CD14-positive monocyte (primary cell): ENCODE measurements at regions not wholly inside any gene's neighbourhood (a gene's known extent, or its start where the extent isn't known, plus 50 kb on each side); places are given as distances from the start of the nearest gene placed in this dataset.

Experiments used
- DNase-seq, 3 donors: peaks; one replicate each; pipeline ENCODE4 v3.0.0-alpha.2; 2011 to 2022
- H2AFZ ChIP-seq: 2 replicates; pipeline ENCODE4 v1.6.0; 2012; ENCODE audit warnings: mild to moderate bottlenecking, low read depth, low read length, inconsistent platforms; ENCODE audit not compliant: insufficient read depth, poor library complexity, severe bottlenecking
- H3K27ac ChIP-seq, 2 donors: 1 replicate in 1 of 2; 2 replicates in 1 of 2; pipeline ENCODE4 v1.5.1; 2012 to 2013; ENCODE audit warnings: low read length in 2 of 2, control low read depth in 1 of 2, inconsistent platforms in 1 of 2, low read depth in 1 of 2, mild to moderate bottlenecking in 1 of 2
- H3K27me3 ChIP-seq, 2 donors: one replicate each; pipeline versions ENCODE4 v1.6.0 to v1.6.1; 2011 to 2013; ENCODE audit warnings: low read length in 2 of 2; ENCODE audit not compliant: control insufficient read depth in 2 of 2, insufficient read depth in 2 of 2
- H3K36me3 ChIP-seq, 2 donors: replicated peaks in 1 of 2; 1 replicate in 1 of 2; 2 replicates in 1 of 2; pipeline versions ENCODE4 v1.5.1 to v1.6.1; 2012 to 2013; ENCODE audit warnings: low read length in 2 of 2, control low read depth in 1 of 2, inconsistent platforms in 1 of 2, mild to moderate bottlenecking in 1 of 2; ENCODE audit not compliant: insufficient read depth in 2 of 2, control insufficient read depth in 1 of 2
- H3K4me1 ChIP-seq, 2 donors: 1 replicate in 1 of 2; 2 replicates in 1 of 2; pipeline versions ENCODE4 v1.5.1 to v1.6.1; 2012 to 2013; ENCODE audit warnings: low read length in 2 of 2, control low read depth in 1 of 2, inconsistent platforms in 1 of 2, mild to moderate bottlenecking in 1 of 2, moderate library complexity in 1 of 2; ENCODE audit not compliant: insufficient read depth in 2 of 2, control insufficient read depth in 1 of 2
- H3K4me2 ChIP-seq: replicated peaks from 2 replicates; pipeline ENCODE3; 2012; ENCODE audit warnings: low read length, moderate library complexity, mild to moderate bottlenecking; ENCODE audit not compliant: poor library complexity, severe bottlenecking; ENCODE audit errors: extremely low read depth
- H3K4me3 ChIP-seq, 3 experiments: fragments of 200-600 bp in 1 of 3; sonication (generic) in 1 of 3; replicated peaks in 1 of 3; 1 replicate in 2 of 3; 2 replicates in 1 of 3; pipeline ENCODE4 v1.5.1; 2011 to 2013; ENCODE audit warnings: low read length in 3 of 3, mild to moderate bottlenecking in 3 of 3, control low read depth in 2 of 3, low read depth in 2 of 3, inconsistent platforms in 1 of 3, moderate library complexity in 1 of 3
- H3K79me2 ChIP-seq: 2 replicates; pipeline ENCODE4 v1.6.0; 2012; ENCODE audit warnings: mild to moderate bottlenecking, control low read depth, inconsistent platforms, low read length, moderate library complexity; ENCODE audit not compliant: insufficient read depth
- H3K9ac ChIP-seq: 2 replicates; pipeline ENCODE4 v1.6.0; 2017; ENCODE audit warnings: low read length, mild to moderate bottlenecking; ENCODE audit not compliant: insufficient read depth, poor library complexity, severe bottlenecking
- H3K9me3 ChIP-seq, 2 donors: replicated peaks in 1 of 2; 1 replicate in 1 of 2; 2 replicates in 1 of 2; pipeline versions ENCODE4 v1.5.1 to v1.6.1; 2012 to 2013; ENCODE audit warnings: low read length in 2 of 2, control low read depth in 1 of 2; ENCODE audit not compliant: control insufficient read depth in 1 of 2, insufficient read depth in 1 of 2
- H4K20me1 ChIP-seq: 2 replicates; pipeline ENCODE4 v1.6.0; 2012; ENCODE audit warnings: mild to moderate bottlenecking, low read length, control low read depth, moderate library complexity; ENCODE audit not compliant: insufficient read depth
- H3K27ac Mint-ChIP-seq, 7 donors: one replicate each; pipeline ENCODE4 v1.8.0; 2020; ENCODE audit warnings: mild to moderate bottlenecking in 7 of 7, mixed read lengths in 7 of 7, moderate library complexity in 6 of 7, inconsistent platforms in 2 of 7
- H3K27me3 Mint-ChIP-seq, 3 donors: one replicate each; pipeline ENCODE4 v1.8.0; 2021 to 2022; ENCODE audit warnings: low read depth in 3 of 3, mild to moderate bottlenecking in 3 of 3, mixed read lengths in 3 of 3, moderate library complexity in 3 of 3, inconsistent platforms in 1 of 3
- H3K36me3 Mint-ChIP-seq, 2 donors: one replicate each; pipeline ENCODE4 v1.8.0; 2020; ENCODE audit warnings: mixed read lengths in 2 of 2, inconsistent platforms in 1 of 2, mild to moderate bottlenecking in 1 of 2
- H3K4me1 Mint-ChIP-seq: one replicate; pipeline ENCODE4 v1.8.0; 2020; ENCODE audit warnings: mild to moderate bottlenecking, mixed read lengths
- H3K4me3 Mint-ChIP-seq, 2 donors: one replicate each; pipeline ENCODE4 v1.8.0; 2020; ENCODE audit warnings: mild to moderate bottlenecking in 2 of 2, mixed read lengths in 2 of 2, moderate library complexity in 1 of 2
- H3K9me3 Mint-ChIP-seq, 7 donors: one replicate each; pipeline ENCODE4 v1.8.0; 2020 to 2022; ENCODE audit warnings: mixed read lengths in 7 of 7, mild to moderate bottlenecking in 6 of 7, moderate library complexity in 6 of 7, inconsistent platforms in 2 of 7
- WGBS: methylation state at CpG from one replicate; pipeline ENCODE4 v1.1.5; 2013; ENCODE audit warnings: missing lambda C conversion rate; ENCODE audit not compliant: insufficient coverage; 5-methylcytosine and 5-hydroxymethylcytosine counted together
- intact Hi-C, 2 donors: fragments of 100-400 bp; cut with micrococcal nuclease; formaldehyde crosslinking; loops; one replicate each; pipeline versions ENCODE4 v1.15.0 to v1.15.1; 2023
- TF ChIP-seq, protein P1 (sequence below): fragments of 200-600 bp; IDR thresholded peaks from one replicate; pipeline ENCODE4 v1.8.0; 2022; ENCODE audit warnings: antibody characterized with exemption, mild to moderate bottlenecking

GRCh38 chr9:26677965-26678706 is 214.5 kb downstream of the CAAP1 start:
- Histone ChIP-seq H3K4me1 (no peaks in the 10 kb centered on the region), H4K20me1 (no peaks in the 10 kb centered on the region), H2AFZ (no peak overlapping the region), H3K27me3 (no peaks in the 10 kb centered on the region), H3K9ac (no peak overlapping the region), H3K4me3 (no peak overlapping the region), H3K79me2 (no peaks in the 10 kb centered on the region), H3K9me3 (no peaks in the 10 kb centered on the region), H3K27ac (no peak overlapping the region), H3K36me3 (no peaks in the 10 kb centered on the region), H3K4me2 (no peak overlapping the region)
- TF ChIP-seq, protein P1, sequence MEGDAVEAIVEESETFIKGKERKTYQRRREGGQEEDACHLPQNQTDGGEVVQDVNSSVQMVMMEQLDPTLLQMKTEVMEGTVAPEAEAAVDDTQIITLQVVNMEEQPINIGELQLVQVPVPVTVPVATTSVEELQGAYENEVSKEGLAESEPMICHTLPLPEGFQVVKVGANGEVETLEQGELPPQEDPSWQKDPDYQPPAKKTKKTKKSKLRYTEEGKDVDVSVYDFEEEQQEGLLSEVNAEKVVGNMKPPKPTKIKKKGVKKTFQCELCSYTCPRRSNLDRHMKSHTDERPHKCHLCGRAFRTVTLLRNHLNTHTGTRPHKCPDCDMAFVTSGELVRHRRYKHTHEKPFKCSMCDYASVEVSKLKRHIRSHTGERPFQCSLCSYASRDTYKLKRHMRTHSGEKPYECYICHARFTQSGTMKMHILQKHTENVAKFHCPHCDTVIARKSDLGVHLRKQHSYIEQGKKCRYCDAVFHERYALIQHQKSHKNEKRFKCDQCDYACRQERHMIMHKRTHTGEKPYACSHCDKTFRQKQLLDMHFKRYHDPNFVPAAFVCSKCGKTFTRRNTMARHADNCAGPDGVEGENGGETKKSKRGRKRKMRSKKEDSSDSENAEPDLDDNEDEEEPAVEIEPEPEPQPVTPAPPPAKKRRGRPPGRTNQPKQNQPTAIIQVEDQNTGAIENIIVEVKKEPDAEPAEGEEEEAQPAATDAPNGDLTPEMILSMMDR = no peak
- DNase-seq = no peak
- H3K9me3 Mint-ChIP-seq = no peaks in the 10 kb centered on the region
- no peaks in the 10 kb centered on the region for H3K27me3 Mint-ChIP-seq
- H3K36me3 Mint-ChIP-seq = no peaks in the 10 kb centered on the region
- H3K4me3 Mint-ChIP-seq = no peak overlapping the region
- no peaks in the 10 kb centered on the region for H3K4me1 Mint-ChIP-seq
- no peak overlapping the region for H3K27ac Mint-ChIP-seq
- intact Hi-C loops = no loop called here
- 100% methylated on average over 1 of the region's 4 CpGs for WGBS

DNA sequence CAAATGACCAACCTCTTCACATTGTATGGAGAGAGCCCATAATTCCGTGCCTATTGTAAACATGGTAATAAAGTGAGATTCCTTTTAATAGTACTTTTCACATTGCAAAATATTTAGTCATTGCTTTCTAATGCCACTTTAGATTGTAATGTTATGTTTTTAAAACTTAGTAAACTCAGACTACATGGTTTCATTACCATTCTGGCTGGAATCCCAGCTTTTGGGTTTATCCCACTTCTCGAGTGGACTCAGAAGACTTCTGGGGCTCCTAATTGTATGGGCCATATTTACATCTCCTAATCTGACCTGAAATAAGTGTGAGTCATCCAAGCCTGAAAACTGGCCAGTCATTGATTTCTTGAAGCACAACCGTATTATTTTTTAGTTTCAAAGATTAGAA is 217.6 kb downstream of the CAAP1 start:
- Histone ChIP-seq H3K27me3 (no peaks in the 10 kb centered on the region), H3K9me3 (no peaks in the 10 kb centered on the region), H3K79me2 (no peaks in the 10 kb centered on the region), H3K4me1 (no peaks in the 10 kb centered on the region), H3K4me3 (no peak overlapping the region), H3K36me3 (no peaks in the 10 kb centered on the region), H4K20me1 (no peaks in the 10 kb centered on the region), H2AFZ (no peak overlapping the region), H3K27ac (no peak overlapping the region), H3K4me2 (no peak overlapping the region), H3K9ac (no peak overlapping the region)
- 100% methylated on average over 2 of the region's 3 CpGs for WGBS
- no peak for DNase-seq
- no peak overlapping the region for H3K27ac Mint-ChIP-seq
- intact Hi-C loops = no loop called here
- H3K9me3 Mint-ChIP-seq = no peaks in the 10 kb centered on the region
- H3K4me1 Mint-ChIP-seq = no peaks in the 10 kb centered on the region
- no peak overlapping the region for H3K4me3 Mint-ChIP-seq
- TF ChIP-seq, protein P1 = no peak
- H3K27me3 Mint-ChIP-seq = no peaks in the 10 kb centered on the region
- no peaks in the 10 kb centered on the region for H3K36me3 Mint-ChIP-seq
